Glomerular visceral epithelial cell (primary cell): ENCODE measurements at regions not wholly inside any gene's neighbourhood (a gene's known extent, or its start where the extent isn't known, plus 50 kb on each side); places are given as distances from the start of the nearest gene placed in this dataset.
"Not testable (repeated sequence)": the region's sequence is repeated elsewhere in the genome, so short reads cannot be mapped to it uniquely, and the experiment has no call there.

Source experiments
- DNase-seq: peaks from one replicate; pipeline ENCODE4 v3.0.0-alpha.2; 2016; ENCODE audit errors: extremely low spot score

GRCh38 chr18:5830902-5831301, 64.4 kb downstream of the TMEM200C start:
- not testable (repeated sequence) for DNase-seq

GRCh38 chr18:5828913-5829312, 66.4 kb downstream of the TMEM200C start:
- DNase-seq = no peak

- no peak for DNase-seq
Observed at GRCh38 chr18:5825663-5826062, 69.7 kb downstream of the TMEM200C start.

GRCh38 chr18:5824370-5824984, 70.8 kb downstream of the TMEM200C start:
- DNase-seq = no peak

GRCh38 chr18:5817816-5818215, 77.5 kb downstream of the TMEM200C start:
- DNase-seq = no peak

- DNase-seq = no peak
Observed at GRCh38 chr18:5806860-5807259, 88.5 kb downstream of the TMEM200C start.

- DNase-seq = no peak
Observed at GRCh38 chr18:5787936-5788335, 107.4 kb downstream of the TMEM200C start.

- no peak for DNase-seq
Observed at GRCh38 chr18:5779922-5780321, 115.4 kb downstream of the TMEM200C start.

- no peak for DNase-seq
Observed at GRCh38 chr18:5772306-5773105, 122.8 kb downstream of the TMEM200C start.

- no peak for DNase-seq
Observed at GRCh38 chr18:5771343-5771742, 124.0 kb downstream of the TMEM200C start.

- DNase-seq = no peak
Observed at GRCh38 chr18:5770176-5770575, 125.1 kb downstream of the TMEM200C start.

- DNase-seq = no peak
Observed at GRCh38 chr18:5768454-5768853, 126.9 kb downstream of the TMEM200C start.

GRCh38 chr18:5759194-5759593, 136.1 kb downstream of the TMEM200C start:
- DNase-seq = no peak

- no peak for DNase-seq
Observed at GRCh38 chr18:5756823-5757222, 138.5 kb downstream of the TMEM200C start.

GRCh38 chr18:5747678-5748077, 147.6 kb downstream of the TMEM200C start:
- DNase-seq = no peak

GRCh38 chr18:5746844-5747243, 148.5 kb downstream of the TMEM200C start:
- no peak for DNase-seq

- no peak for DNase-seq
Observed at GRCh38 chr18:5744659-5745058, 150.7 kb downstream of the TMEM200C start.

- no peak for DNase-seq
Observed at GRCh38 chr18:5738526-5738925, 156.8 kb downstream of the TMEM200C start.

GRCh38 chr18:5732318-5732717, 163.0 kb downstream of the TMEM200C start:
- no peak for DNase-seq

- DNase-seq = no peak
Observed at GRCh38 chr18:5729983-5730699, 165.2 kb downstream of the TMEM200C start.

- DNase-seq = no peak
Observed at GRCh38 chr18:5728531-5728930, 166.8 kb downstream of the TMEM200C start.

- no peak for DNase-seq
Observed at GRCh38 chr18:5726011-5726410, 169.3 kb downstream of the TMEM200C start.

GRCh38 chr18:5721924-5722323, 173.4 kb downstream of the TMEM200C start:
- DNase-seq = no peak
